RCC 7860 (cell line): ENCODE measurements at regions not wholly inside any gene's neighbourhood (a gene's known extent, or its start where the extent isn't known, plus 50 kb on each side); places are given as distances from the start of the nearest gene placed in this dataset.
"Not testable (repeated sequence)": the region's sequence is repeated elsewhere in the genome, so short reads cannot be mapped to it uniquely, and the experiment has no call there.

Experiments
- DNase-seq: peaks from one replicate; pipeline ENCODE4 v3.0.0-alpha.2; 2015; ENCODE audit warnings: low spot score
- FAIRE-seq: peaks from 2 replicates; lab custom pipeline; 2012; peaks lifted over from hg19 to GRCh38; lab: Jason Lieb, UNC

GRCh38 chrX:39764441-39764914 lies 333.3 kb downstream of the BCOR start:
- DNase-seq (no peak), FAIRE-seq (no peak)

- DNase-seq: no peak
- FAIRE-seq: no peak
Measured at GRCh38 chrX:39765327-39765726, 332.4 kb downstream of the BCOR start.

GRCh38 chrX:39766085-39766726 lies 331.6 kb downstream of the BCOR start:
- FAIRE-seq: no peak
- DNase-seq: no peak

GRCh38 chrX:39766855-39767254 lies 330.9 kb downstream of the BCOR start:
- FAIRE-seq: no peak
- no peak for DNase-seq

GRCh38 chrX:39767446-39767845 lies 330.3 kb downstream of the BCOR start:
- DNase-seq: no peak
- FAIRE-seq: no peak

- DNase-seq: no peak
- FAIRE-seq: no peak
Measured at GRCh38 chrX:39769748-39770147, 328.0 kb downstream of the BCOR start.

GRCh38 chrX:39771089-39771488 lies 326.7 kb downstream of the BCOR start:
- DNase-seq (no peak), FAIRE-seq (no peak)

- DNase-seq (no peak), FAIRE-seq (no peak)
Measured at GRCh38 chrX:39772057-39772832, 325.5 kb downstream of the BCOR start.

GRCh38 chrX:39773150-39773549 lies 324.6 kb downstream of the BCOR start:
- FAIRE-seq (no peak), DNase-seq (no peak)

- FAIRE-seq (no peak), DNase-seq (peak; percentile 11)
Measured at GRCh38 chrX:39773923-39774773, 323.6 kb downstream of the BCOR start.

- DNase-seq (no peak), FAIRE-seq (peak; percentile 60)
Measured at GRCh38 chrX:39774774-39775328, 322.9 kb downstream of the BCOR start.

GRCh38 chrX:39777623-39778025 lies 320.1 kb downstream of the BCOR start:
- no peak for FAIRE-seq
- no peak for DNase-seq

- FAIRE-seq (no peak), DNase-seq (no peak)
Measured at GRCh38 chrX:39779952-39780783, 317.6 kb downstream of the BCOR start.

- no peak for FAIRE-seq
- no peak for DNase-seq
Measured at GRCh38 chrX:39782276-39782675, 315.5 kb downstream of the BCOR start.

GRCh38 chrX:39787999-39788398 lies 309.8 kb downstream of the BCOR start:
- DNase-seq (no peak), FAIRE-seq (no peak)

- DNase-seq (no peak), FAIRE-seq (no peak)
Measured at GRCh38 chrX:39788521-39788920, 309.2 kb downstream of the BCOR start.

- FAIRE-seq: no peak
- DNase-seq: no peak
Measured at GRCh38 chrX:39791691-39792090, 306.1 kb downstream of the BCOR start.

- FAIRE-seq: no peak
- DNase-seq: no peak
Measured at GRCh38 chrX:39795605-39796004, 302.2 kb downstream of the BCOR start.

- FAIRE-seq: no peak
- no peak for DNase-seq
Measured at GRCh38 chrX:39796856-39797255, 300.9 kb downstream of the BCOR start.

- DNase-seq, FAIRE-seq: not testable (repeated sequence)
Measured at GRCh38 chrX:39798488-39798887, 299.3 kb downstream of the BCOR start.
